ENCODE measurements at regions not wholly inside any gene's neighbourhood (a gene's known extent, or its start where the extent isn't known, plus 50 kb on each side); places are given as distances from the start of the nearest gene placed in this dataset.

DNA sequence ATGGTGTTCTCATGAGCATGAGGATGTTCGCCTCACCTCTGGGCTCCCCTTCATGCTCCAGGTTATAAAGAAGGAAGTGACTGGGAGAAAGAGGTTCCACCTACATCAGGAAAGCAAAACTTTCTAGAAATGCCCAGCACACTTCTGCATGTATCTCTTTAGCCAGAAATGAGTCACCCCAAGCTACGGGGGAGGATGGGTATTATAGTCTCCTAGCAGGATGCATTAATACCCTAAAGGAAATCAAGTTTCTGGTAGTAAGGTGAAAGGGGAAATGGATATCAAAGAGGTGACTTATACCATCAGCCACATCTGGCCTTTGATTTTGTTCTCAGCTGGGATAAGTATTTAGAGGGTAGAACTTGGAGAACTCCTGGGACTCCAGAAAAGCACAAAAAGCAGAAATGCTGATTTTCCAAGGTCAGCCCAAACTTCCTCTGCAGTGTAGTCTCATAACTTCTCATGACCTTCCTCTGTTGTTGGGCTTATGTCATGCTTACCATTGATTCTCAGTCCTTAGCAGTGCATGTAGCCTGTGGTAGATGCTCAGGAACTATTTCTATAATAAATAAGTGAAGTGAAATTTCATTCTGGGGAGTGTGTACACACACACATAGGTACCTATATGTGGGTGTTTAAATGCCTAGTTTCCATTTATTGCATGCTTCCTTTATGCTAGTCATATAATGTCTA, 209.4 kb upstream of the CRY1 start:
- Histone ChIP-seq H3K4me1 (replicated peaks in 1 of 4; ENCODE audit: control insufficient read depth in 3 of 4, insufficient read depth in 4 of 4, low read length in 3 of 4) (peaks cover 0 to 8% (median 1%) of the 10 kb centered on the region in 4 experiments; a peak in 4 of 7 replicates), H3K79me2 (ENCODE audit: control insufficient read depth in 1 of 2, insufficient read depth in 2 of 2, low read length in 2 of 2) (no peaks in the 10 kb centered on the region), H3K27ac (ENCODE audit: low read depth, low read length) (no peak overlapping the region), H3K23me2 (ENCODE audit: low read depth, low read length) (no peaks in the 10 kb centered on the region), H3K23ac (ENCODE audit: insufficient read length) (no peak overlapping the region), H3K4me2 (ENCODE audit: insufficient read depth in 1 of 2, low read depth in 2 of 2, low read length in 2 of 2) (no peak overlapping the region), H2BK120ac (replicated peaks; ENCODE audit: low read depth, low read length) (no peak overlapping the region), H3K4me3 (ENCODE audit: extremely low read depth in 1 of 4, insufficient read depth in 2 of 4, low read depth in 3 of 4, low read length in 4 of 4) (no peak overlapping the region), H3K79me1 (ENCODE audit: low read depth, low read length) (no peaks in the 10 kb centered on the region), H4K91ac (replicated peaks; ENCODE audit: insufficient read length, low read length) (no peak overlapping the region), H4K20me1 (replicated peaks in 1 of 2; ENCODE audit: control insufficient read depth in 1 of 2, insufficient read depth in 2 of 2, low read length in 2 of 2) (no peaks in the 10 kb centered on the region), H4K8ac (ENCODE audit: extremely low read depth, insufficient read depth, low read length) (no peak overlapping the region), H3K9me3 (ENCODE audit: insufficient read depth in 2 of 2, low read depth in 1 of 2, low read length in 1 of 2) (no peaks in the 10 kb centered on the region; a peak in 1 of 4 replicates), H2AFZ (ENCODE audit: low read length) (no peak overlapping the region), H2BK5ac (ENCODE audit: low read depth, low read length) (no peak overlapping the region), H4K5ac (ENCODE audit: insufficient read length, low read depth, low read length) (no peak overlapping the region), H2BK12ac (ENCODE audit: low read depth, low read length) (no peak overlapping the region), H3K56ac (replicated peaks; ENCODE audit: insufficient read length, low read depth, low read length) (no peak overlapping the region), H3K4ac (replicated peaks; ENCODE audit: insufficient read length, low read depth, low read length) (no peak overlapping the region), H3K14ac (ENCODE audit: insufficient read length) (no peak overlapping the region), H2BK15ac (ENCODE audit: low read length) (no peak overlapping the region), H2AK5ac (ENCODE audit: low read depth, low read length) (no peak overlapping the region), H3K27me3 (replicated peaks in 1 of 4; ENCODE audit: control insufficient read depth in 3 of 4, extremely low read depth in 1 of 4, insufficient read depth in 3 of 4, low read length in 3 of 4) (peaks cover 0 to 2% (median 0%) of the 10 kb centered on the region in 4 experiments; a peak in 1 of 7 replicates), H3K18ac (ENCODE audit: extremely low read depth, low read length) (no peak overlapping the region), H3K9ac (replicated peaks in 1 of 4; ENCODE audit: extremely low read depth in 1 of 4, low read depth in 3 of 4, low read length in 3 of 4) (no peak overlapping the region), H2BK20ac (ENCODE audit: low read length) (no peak overlapping the region), H3K36me3 (ENCODE audit: control insufficient read depth in 2 of 4, insufficient read depth in 4 of 4, low read length in 3 of 4) (no peaks in the 10 kb centered on the region)
- no peak for FAIRE-seq
- CTCF ChIA-PET (ENCODE audit: partially characterized antibody): interaction anchor here (0.7 to 1.6 kb wide), 4 partner anchors 8 to 304 kb away, joined by 3 to 4 read pairs (median 3); no protein-coding TSS in a partner anchor
- DNase-seq (ENCODE audit: low read depth in 1 of 2, low spot score in 2 of 2): no peak
- POLR2A ChIA-PET (ENCODE audit: partially characterized antibody): interaction anchor here (0.6 kb wide), 1 partner anchor 60 kb away, joined by 3 read pairs; no protein-coding TSS in a partner anchor
- WGBS, 2 experiments (ENCODE audit: extremely low coverage in 1 of 2, insufficient coverage in 1 of 2, insufficient read length in 1 of 2, insufficient replicate concordance in 2 of 2, low coverage in 1 of 2, low lambda C conversion rate in 2 of 2, missing lambda C conversion rate in 1 of 2): 86% methylated on average over 2 of the region's 2 CpGs; no CpG with 5 or more reads in 1 of the 2 experiments
- TF ChIP-seq CHD2 (IDR thresholded peaks at IDR 0.05; ENCODE audit: low read length): no peak
- no peak for TF ChIP-seq JUN (IDR thresholded peaks at IDR 0.05; ENCODE audit: low read depth, low read length)
- TF ChIP-seq CTBP2 (IDR thresholded peaks at IDR 0.05; ENCODE audit: borderline replicate concordance, insufficient read depth, insufficient read length, low read length): no peak
- TF ChIP-seq, protein P1, sequence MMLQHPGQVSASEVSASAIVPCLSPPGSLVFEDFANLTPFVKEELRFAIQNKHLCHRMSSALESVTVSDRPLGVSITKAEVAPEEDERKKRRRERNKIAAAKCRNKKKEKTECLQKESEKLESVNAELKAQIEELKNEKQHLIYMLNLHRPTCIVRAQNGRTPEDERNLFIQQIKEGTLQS (IDR thresholded peaks at IDR 0.05; ENCODE audit: insufficient read depth, low read depth, low read length): no peak
- TF ChIP-seq KDM5A (IDR thresholded peaks at IDR 0.05; ENCODE audit: low read length): no peak
- TF ChIP-seq SP2 (IDR thresholded peaks at IDR 0.05; ENCODE audit: low read length): no peak
- TF ChIP-seq ATF2 (IDR thresholded peaks at IDR 0.05; ENCODE audit: low read length): no peak
- no peak for TF ChIP-seq SIRT6 (IDR thresholded peaks at IDR 0.05; ENCODE audit: low read length)
- TF ChIP-seq RXRA (IDR thresholded peaks at IDR 0.05; ENCODE audit: insufficient read depth, low read depth, low read length): no peak
- TF ChIP-seq SRF (IDR thresholded peaks at IDR 0.05; ENCODE audit: low read depth, low read length): no peak
- TF ChIP-seq GTF2F1 (IDR thresholded peaks at IDR 0.05; ENCODE audit: borderline replicate concordance, low read depth, low read length): no peak

Measured in H1 (cell line).